ENCODE measurements at regions not wholly inside any gene's neighbourhood (a gene's known extent, or its start where the extent isn't known, plus 50 kb on each side); places are given as distances from the start of the nearest gene placed in this dataset.

DNA sequence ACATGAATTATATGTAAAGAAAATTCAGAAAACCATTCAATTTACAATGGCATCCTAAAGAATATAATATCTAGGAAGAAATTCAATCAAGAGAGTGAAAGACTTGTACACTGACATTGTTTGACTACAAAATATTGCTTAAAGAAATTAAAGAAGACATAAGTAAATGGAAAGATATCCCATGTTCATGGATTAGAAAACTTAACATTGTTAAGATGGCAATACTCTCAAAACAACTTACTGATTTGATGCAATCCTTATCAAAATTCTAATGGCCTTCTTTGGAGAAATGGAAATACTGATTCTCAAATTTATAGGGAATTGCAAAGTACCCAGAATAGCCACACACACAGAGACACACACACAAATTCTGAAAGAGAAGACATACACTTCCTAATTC is 298.3 kb upstream of the EXOC2 start:
- TF ChIP-seq ZFP3 (tag by site-specific recombination; IDR thresholded peaks at IDR 0.05; ENCODE audit: low read depth) (no peak), ZNF561 (tag by site-specific recombination; IDR thresholded peaks at IDR 0.05; ENCODE audit: borderline replicate concordance) (no peak), ZNF146 (tag by site-specific recombination; IDR thresholded peaks at IDR 0.05) (no peak), BCL11A (tag by site-specific recombination; IDR thresholded peaks at IDR 0.05; ENCODE audit: low read depth) (no peak), ZFP41 (tag by site-specific recombination; IDR thresholded peaks at IDR 0.05; ENCODE audit: borderline replicate concordance) (no peak)
- TF ChIP-seq, protein P1, sequence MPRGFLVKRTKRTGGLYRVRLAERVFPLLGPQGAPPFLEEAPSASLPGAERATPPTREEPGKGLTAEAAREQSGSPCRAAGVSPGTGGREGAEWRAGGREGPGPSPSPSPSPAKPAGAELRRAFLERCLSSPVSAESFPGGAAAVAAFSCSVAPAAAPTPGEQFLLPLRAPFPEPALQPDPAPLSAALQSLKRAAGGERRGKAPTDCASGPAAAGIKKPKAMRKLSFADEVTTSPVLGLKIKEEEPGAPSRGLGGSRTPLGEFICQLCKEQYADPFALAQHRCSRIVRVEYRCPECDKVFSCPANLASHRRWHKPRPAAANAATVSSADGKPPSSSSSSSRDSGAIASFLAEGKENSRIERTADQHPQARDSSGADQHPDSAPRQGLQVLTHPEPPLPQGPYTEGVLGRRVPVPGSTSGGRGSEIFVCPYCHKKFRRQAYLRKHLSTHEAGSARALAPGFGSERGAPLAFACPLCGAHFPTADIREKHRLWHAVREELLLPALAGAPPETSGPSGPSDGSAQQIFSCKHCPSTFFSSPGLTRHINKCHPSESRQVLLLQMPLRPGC (tag by site-specific recombination; IDR thresholded peaks at IDR 0.05) = no peak
- TF ChIP-seq, protein P2, sequence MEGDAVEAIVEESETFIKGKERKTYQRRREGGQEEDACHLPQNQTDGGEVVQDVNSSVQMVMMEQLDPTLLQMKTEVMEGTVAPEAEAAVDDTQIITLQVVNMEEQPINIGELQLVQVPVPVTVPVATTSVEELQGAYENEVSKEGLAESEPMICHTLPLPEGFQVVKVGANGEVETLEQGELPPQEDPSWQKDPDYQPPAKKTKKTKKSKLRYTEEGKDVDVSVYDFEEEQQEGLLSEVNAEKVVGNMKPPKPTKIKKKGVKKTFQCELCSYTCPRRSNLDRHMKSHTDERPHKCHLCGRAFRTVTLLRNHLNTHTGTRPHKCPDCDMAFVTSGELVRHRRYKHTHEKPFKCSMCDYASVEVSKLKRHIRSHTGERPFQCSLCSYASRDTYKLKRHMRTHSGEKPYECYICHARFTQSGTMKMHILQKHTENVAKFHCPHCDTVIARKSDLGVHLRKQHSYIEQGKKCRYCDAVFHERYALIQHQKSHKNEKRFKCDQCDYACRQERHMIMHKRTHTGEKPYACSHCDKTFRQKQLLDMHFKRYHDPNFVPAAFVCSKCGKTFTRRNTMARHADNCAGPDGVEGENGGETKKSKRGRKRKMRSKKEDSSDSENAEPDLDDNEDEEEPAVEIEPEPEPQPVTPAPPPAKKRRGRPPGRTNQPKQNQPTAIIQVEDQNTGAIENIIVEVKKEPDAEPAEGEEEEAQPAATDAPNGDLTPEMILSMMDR (tag by site-specific recombination; IDR thresholded peaks at IDR 0.05) = no peak
- TF ChIP-seq, protein P3, sequence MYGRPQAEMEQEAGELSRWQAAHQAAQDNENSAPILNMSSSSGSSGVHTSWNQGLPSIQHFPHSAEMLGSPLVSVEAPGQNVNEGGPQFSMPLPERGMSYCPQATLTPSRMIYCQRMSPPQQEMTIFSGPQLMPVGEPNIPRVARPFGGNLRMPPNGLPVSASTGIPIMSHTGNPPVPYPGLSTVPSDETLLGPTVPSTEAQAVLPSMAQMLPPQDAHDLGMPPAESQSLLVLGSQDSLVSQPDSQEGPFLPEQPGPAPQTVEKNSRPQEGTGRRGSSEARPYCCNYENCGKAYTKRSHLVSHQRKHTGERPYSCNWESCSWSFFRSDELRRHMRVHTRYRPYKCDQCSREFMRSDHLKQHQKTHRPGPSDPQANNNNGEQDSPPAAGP (tag by site-specific recombination; IDR thresholded peaks at IDR 0.05) = no peak
